ENCODE measurements at regions not wholly inside any gene's neighbourhood (a gene's known extent, or its start where the extent isn't known, plus 50 kb on each side); places are given as distances from the start of the nearest gene placed in this dataset.
"Not testable (repeated sequence)": the region's sequence is repeated elsewhere in the genome, so short reads cannot be mapped to it uniquely, and the experiment has no call there.

DNA sequence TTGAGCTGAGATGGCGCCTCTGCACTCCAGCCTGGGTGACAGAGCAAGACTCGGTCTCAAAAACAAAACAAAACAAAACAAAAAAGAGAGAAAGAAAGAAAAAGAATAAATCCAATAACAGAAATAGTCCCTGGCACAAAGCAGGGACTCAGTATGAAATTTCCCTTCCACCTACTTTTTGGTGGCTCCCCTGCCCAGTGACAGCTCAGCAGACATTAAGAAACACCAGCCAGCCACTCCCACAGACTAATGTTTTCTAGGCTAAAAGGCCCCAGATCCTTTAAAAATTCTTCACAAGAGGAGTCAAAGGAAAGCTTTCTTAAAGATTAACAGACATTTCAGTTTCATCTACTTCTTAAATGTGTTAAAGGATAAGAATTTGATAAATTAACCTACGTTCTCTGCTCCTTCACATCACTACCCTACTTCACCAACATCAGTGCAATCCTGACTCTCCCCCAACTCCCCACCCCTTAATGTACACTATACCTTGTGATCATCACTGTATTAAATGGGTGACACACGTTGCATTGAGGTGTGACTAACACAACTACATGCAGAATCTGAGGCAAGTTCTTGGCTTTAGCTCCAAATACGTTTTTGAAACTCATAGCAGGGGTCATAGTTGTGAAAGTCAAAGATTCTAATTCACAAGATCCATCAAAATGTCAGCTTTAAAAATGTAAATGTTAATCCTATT, 114.5 kb upstream of the CAV2 start:
- no peak for DNase-seq

DNA sequence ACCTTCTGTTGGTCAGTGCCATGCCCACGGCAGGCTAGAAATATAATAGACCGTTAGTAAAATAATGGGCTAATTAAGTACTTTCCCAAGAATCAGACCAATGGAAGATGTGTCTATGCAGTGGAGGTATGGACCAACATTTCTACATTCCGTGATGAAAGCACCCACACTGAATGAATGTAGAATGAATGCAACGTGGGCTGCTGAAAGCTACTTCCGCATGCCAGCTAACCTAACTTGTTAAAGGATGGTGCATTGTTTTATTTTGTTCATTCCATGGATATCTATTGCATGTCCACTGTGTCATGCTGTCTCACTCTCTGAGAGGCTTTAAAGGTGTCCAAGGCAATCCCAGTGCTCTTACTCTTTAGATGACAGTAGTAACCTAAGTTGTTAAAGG, 112.9 kb upstream of the CAV2 start:
- no peak for DNase-seq

DNA sequence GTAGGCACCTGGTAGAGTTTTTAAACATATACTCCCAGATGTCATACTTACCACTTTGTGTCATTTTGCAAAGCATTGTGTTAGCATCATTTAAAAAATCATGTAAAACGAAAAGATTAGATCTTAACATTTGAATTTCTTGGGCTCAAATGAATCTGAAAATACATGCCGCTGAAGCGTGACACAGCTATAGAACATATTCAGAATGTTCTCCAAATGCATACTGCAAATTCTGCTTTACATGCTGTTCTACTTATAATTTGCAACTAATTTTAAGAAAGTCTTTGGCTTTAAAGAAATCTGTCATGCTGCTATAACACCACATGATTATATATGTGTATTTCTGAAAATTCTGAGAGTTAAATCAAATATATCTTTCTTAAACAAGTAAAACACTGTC, 109.2 kb upstream of the CAV2 start:
- no peak for DNase-seq

DNA sequence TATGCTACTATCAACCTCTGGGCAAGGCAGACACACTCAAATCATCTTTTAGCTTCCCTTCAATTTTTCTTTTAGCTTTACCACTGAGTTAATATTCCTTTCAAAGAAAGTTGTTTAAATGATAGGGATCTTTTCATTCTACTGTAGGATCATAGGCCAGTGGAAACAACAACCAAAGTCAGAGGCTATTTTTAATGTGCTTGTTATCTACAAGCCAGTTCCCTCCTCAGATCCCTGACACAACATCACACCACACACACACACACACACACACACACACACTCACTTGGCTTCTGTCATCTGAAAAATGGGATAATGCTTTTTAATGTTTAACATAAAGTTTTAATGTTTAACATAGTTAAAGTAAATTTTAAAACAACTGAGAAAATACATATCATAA, 106.7 kb upstream of the CAV2 start:
- no peak for DNase-seq

DNA sequence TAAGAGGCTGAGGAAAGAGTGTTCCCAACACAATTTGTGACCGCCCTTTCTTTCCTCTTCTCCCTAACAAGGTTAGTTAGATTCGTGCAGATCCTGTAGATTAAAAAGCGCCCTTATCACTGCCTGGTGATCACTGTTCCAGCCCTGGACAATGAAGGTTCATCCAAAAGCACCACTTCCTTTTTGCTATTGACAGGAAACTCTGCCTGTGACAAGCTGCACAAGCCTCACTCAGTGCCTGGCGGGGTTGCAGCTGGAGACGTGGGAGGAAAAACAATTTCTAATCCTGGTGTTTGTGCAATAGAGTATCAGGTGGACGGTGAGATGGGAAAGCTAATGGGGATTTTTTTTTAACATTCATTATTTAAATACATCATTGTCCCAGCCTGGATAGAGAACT, 105.9 kb upstream of the CAV2 start:
- DNase-seq = no peak

DNA sequence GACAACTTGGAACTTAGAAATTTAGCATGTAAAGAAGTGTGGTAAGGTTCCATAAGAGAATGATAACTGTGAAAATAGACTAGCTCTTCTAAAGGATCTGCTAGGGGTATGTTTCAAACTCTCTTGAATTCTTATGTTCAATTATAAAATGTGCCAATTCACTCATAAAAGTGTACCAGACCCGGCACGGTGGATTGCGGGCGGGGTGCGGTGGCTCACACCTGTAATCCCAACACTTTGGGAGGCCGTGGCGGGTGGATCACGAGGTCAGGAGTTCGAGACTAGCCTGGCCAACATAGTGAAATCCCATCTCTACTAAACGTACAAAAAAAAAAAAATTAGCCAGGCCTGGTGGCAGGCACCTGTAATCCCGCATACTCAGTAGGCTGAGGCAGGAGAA, 105.4 kb upstream of the CAV2 start:
- DNase-seq = no peak

DNA sequence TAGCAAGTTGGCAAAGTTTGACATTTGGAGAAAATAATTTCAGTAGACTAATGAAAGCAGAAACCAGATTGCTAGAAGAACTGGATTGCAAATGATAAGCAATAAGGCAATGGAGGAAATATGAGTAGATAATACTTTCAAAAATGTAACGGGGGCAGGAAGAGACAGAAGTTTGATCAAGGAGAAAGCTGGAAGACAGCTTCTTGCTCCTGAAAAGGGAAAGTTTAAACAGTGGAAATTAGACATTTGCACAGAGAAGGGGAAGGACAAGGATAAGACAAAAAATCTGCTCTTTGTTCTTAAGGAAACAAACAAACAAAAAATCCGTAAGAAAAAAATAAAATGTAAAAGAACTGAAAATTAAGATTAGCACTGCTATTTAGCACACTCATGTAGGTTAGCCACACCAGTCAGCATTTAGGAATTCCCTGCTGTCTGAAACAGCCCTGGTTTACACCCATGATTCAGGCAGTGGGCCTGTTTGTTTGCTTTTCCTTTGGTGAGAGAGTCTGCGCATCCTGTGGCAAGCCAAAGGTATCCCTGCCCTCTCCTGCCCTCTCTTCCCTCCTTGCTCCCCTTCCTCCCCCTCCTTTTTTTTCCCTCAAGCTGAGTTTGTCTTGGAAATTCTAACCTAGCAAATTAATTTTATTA, 104.3 kb upstream of the CAV2 start:
- no peak for DNase-seq

DNA sequence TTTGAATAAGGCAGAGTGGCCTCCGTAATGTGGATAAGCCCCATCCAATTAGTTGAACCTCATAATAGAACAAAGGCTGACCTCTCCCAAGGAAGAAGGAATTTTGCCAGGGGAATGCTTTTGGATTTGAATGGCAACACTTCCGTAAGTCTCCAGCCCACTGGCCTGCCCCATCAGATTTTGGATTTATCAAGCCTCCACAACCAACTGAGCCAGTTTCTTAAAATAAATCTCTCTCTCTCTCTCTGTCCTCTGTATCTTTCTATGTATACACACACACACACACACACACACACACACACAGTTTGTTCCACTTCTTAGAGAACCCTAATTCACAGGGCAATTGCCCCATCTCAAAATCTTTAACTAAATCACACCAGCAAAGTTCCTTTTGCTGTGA, 100.9 kb upstream of the CAV2 start:
- DNase-seq = no peak

DNA sequence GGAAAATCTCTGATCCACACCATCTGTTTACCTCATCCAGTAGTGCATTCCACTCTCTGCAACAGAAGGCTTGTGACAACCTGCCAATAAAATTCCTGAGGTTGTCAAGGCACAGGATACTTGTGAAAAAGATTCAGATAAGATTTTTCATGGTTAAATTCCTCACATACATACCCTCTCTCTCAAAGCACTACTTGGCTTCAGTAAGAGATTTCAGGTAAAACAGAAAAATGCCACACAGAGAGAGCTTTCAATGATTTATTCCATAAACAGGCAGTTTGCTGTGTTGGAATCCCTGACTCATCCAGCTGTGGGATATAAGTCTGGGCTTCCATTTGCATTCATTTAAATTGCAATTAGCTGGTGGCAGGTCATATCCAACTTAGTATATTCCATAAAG, 99.7 kb upstream of the CAV2 start:
- no peak for DNase-seq

DNA sequence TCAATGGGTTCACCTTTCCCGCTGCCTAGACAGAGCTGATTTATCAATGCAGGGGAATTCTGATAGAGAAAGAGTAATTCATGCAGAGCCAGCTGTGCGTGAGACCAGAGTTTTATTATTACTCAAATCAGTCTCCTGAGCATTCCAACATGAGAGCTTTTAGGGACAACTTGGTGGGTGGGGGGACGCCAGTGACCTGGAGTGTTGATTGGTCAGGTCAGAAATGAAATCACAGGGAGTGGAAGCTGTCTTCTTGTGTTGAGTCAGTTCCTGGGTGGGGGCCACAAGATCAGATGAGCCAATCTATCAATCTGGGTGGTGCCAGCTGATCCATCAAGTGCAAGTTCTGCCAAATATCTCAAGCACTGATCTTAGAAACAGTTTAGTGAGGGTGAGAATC, 99.0 kb upstream of the CAV2 start:
- no peak for DNase-seq

DNA sequence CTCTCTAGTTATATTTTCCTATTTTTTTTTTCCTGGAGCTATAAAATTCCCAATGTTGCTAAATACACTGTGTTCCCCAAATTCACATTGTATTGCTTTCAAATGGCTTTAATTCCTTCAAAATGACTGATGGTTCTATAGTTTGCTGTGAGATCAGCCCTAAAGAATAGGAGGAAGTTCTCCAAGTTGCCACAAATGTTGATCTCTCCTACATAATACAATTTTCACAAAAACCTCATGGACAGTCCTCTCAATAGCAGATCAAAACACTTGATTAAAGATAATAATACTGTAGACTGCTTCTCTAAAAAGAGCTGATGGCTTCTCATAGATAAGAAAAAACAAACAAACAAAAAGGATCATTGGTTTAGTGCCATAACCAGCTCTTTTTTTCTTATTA, 97.8 kb upstream of the CAV2 start:
- DNase-seq = no peak

DNA sequence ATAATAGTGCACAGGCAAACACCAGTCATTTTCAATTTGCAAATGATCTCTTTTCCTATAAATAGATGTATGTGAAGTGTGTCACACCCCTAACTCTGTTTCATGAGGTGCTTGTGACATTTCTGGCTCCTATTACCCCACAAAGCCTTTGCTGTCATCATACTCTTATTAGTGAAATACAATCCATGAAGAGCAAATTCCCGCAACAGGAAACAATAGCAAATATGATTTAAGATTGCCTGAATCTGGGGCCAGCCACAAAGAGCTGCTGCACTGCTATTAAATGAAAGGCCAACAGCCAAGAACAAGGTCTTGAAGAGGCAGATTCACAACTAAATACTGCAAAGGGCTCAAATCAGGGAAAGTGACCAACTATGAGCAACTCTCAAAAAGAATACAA, 96.3 kb upstream of the CAV2 start:
- DNase-seq = no peak

DNA sequence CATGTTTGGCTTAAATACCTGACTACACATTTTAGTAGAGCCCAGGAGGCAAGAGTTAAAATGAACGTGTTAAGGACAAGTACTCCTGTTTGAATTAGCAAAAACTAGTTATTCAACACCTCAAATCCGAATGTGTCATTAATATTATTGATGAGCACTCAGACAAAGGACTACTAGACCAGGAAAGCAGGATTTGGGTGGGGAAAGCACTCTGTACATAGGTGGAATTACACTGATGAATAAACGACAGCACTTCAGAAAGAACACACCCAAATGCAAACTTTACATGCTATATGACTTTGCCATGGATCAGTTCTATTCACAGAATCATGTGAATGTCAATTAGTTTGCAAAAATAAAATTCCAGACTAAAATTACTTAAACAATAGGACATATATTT, 95.1 kb upstream of the CAV2 start:
- DNase-seq = no peak

DNA sequence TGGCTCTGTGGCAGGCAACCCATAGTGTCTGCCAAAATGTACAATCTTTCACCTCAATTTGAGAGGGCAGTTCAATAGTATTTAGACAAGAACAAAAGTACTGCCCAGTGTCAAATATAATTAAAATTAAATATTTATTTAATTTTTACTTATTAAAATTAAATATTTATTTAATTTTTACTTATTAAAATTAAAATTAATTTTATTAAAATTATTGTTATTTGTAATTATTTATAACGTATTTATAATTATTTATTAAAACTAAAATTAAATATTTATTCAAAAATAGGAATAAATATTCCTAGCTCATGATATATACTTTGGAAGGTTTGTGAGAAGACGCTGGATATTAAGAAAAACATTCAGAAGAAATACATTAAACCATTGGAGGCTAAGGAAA, 93.7 kb upstream of the CAV2 start:
- DNase-seq = no peak

DNA sequence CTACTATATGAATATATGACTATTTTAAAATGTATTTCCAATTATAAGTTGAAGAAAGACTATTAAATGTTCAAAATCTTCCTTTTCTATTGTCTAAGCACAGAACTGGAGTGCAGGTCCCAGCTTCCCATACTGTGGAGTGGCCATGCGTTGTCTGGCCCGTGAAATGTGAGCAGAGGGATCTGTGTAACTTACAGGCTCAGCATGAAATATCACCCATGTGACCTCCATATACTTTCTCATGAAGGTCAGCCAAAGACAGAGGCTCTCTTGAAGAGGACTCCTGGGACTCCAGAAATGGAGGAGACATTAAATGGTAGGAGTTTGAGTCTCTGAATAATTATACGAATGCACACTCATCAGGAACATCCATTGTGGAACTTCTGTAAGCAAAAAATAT, 92.4 kb upstream of the CAV2 start:
- no peak for DNase-seq

DNA sequence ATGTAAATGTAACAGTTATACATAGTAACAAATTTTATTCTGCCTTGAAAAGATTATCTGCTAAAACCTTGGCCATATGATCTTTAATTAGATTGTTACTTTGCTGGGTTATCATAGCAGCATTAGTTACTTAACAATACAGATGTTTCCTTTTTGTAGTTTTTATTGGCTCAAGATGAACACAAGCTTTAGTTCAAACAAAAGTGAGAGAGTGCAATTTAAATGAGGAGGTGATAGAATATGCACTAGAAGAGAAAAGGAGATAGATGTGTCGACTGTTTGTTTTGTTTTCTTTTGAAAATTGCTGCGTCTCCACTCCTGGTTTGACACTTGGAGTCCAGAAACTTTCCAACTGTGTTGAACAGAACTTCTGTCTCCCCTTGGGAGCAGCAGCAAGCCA, 91.4 kb upstream of the CAV2 start:
- no peak for DNase-seq

DNA sequence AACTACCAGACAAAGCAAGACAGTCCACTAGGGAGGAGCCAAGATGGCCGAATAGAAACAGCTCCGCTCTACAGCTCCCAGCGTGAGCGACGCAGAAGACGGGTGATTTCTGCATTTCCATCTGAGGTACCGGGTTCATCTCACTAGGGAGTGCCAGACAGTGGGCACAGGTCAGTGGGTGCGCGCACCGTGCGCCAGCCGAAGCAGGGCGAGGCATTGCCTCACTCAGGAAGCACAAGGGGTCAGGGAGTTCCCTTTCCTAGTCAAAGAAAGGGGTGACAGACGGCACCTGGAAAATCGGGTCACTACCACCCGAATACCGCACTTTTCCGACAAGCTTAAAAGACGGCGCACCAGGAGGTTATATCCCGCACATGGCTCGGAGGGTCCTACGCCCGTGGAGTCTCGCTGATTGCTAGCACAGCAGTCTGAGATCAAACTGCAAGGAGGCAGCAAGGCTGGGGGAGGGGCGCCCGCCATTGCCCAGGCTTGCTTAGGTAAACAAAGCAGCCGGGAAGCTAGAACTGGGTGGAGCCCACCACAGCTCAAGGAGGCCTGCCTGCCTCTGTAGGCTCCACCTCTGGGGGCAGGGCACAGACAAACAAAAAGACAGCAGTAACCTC, 90.6 kb upstream of the CAV2 start:
- not testable (repeated sequence) for DNase-seq

DNA sequence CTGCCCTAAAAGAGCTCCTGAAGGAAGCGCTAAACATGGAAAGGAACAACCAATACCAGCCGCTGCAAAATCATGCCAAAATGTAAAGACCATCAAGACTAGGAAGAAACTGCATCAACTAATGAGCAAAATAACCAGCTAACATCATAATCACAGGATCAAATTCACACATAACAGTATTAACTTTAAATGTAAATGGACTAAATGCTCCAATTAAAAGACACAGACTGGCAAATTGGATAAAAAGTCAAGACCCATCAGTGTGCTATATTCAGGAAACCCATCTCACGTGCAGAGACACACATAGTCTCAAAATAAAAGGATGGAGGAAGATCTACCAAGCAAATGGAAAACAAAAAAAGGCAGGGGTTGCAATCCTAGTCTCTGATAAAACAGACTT, 88.8 kb upstream of the CAV2 start:
- not testable (repeated sequence) for DNase-seq

DNA sequence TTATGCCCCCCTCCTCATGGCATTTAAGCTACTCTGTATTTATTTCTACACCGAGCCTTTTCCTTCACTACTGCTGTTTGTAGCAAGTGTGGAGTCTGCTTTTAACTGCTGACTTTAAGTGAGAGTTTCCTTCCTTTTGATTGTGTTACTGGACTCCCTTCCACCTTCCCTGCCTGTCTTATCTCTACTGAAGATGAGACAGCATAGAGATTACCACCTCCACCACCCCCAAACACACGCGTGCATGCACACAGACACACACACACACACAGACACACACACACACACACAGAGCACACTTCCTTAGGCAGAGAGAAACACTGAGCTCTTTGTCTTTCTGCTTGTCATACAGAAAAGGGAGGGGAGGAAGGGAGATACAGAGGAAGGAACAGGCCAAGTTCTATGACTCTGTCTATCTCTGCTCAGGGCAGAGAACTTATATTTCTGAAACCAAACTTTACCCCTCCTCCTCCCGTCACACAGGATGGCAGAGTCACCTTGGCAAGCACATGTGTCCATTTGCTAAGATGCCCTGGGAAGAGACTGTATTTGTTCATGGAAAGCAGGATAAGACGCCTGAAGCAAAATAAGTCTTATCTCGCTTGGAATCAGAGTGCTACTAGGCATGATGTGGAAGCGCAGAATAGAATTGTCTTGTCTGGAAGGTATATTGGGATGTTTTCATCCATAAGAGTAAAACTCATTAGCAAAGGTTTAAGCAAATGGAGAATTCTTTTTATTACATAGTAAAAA, 81.8 kb upstream of the CAV2 start:
- DNase-seq = no peak

DNA sequence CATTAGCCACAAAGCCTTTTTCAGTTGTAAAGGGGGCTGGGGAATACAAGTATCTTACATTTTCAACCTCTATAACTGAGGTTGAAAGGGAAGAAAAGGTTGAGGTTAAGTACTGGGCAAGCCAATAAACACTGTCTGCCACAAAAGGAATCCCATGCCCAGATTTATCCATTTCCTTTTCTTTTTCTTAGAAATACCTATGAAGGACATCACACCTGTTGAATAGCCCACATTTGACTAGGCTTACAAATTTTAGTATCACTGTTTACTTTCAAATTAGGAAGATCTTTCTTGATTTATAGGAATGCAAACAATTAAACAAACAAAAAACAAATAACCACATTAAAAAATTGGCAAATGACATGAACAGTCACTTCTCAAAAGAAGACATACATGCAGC, 81.0 kb upstream of the CAV2 start:
- DNase-seq = no peak

DNA sequence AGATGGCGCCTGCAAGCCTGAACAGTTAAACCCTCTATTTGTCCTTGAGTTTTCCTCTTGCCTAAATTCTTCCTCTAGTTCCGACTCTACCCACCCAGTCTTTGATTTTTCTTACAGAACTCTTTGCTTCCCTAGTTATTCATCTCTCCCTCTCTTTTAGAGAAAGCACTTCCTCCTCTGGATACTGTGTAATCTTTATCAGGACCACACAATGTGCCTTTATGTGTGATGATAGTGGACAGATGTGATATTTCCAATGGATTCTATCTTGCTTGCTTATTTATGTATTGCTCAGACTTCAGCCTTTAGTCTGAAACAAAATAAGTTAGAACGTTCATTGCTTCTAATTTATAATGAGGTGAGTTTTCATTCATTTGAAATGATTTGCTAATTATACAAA, 79.5 kb upstream of the CAV2 start:
- no peak for DNase-seq

DNA sequence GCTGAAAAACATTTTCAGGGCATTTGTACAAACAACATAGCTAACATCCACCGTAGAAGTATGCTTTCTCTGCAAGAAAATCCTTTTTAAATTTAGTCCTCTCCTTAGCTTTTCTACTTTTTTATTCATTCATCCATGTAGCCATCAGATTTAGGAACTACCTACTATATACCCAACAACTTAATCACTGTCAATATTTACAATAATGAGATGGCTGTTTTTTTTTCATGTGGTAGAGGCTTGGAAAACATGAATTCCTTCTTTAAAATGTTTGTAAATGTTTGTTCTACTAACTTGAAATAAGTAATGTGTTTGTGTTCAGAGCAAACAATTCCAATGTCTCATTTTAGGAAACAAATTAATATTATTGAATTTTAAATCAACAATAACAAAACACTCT, 78.2 kb upstream of the CAV2 start:
- no peak for DNase-seq

DNA sequence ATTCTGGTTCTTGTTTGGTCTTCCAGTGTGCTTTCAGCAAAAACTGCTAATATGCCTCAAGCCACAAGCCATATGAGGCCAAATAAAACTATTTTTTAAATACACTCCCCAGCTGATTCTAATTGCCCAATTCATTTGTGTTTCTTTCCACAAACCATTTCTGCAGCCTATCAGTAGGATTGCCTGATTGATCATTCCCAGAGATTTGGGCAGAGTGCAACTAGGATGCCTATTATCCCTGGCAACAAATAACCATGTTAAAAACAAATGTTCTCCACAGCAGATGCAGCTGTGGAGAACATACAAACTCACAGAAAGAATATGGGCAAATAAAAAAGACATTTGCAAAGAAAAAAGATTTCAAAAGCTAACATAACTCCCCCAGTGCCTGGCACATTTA, 76.9 kb upstream of the CAV2 start:
- DNase-seq = no peak

DNA sequence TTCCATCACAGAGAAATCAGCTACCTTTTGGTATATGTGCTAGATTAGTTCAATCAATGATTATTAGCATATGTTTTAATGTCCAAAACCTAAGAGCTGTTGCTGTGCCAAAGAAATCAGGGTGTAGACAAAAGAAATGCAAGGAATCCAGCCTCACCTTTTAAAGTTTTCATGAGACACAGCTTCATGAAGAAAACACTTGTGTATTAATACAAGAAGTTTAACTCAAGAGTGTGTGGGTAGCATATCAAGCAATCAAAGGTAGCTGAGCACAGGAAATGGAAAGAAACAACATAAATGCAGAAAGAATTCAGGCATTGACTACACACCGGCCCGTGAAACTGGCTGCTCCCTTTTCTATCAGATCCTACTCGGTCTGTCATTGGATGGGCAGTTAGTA, 76.0 kb upstream of the CAV2 start:
- DNase-seq = no peak
